KBM-7 (cell line): ENCODE measurements at regions not wholly inside any gene's neighbourhood (a gene's known extent, or its start where the extent isn't known, plus 50 kb on each side); places are given as distances from the start of the nearest gene placed in this dataset.

ENCODE experiments used
- DNase-seq: peaks from one replicate; pipeline ENCODE4 v3.0.0-alpha.2; 2015
- in situ Hi-C: fragments of 300-500 bp; cut with MboI; formaldehyde crosslinking; loops from 2 replicates; pipeline ENCODE4 v1.14.3; 2020; ENCODE audit warnings: low sequenced_read_pairs, low pct_unique_long_range_greater_than_20kb, mixed read lengths

DNA sequence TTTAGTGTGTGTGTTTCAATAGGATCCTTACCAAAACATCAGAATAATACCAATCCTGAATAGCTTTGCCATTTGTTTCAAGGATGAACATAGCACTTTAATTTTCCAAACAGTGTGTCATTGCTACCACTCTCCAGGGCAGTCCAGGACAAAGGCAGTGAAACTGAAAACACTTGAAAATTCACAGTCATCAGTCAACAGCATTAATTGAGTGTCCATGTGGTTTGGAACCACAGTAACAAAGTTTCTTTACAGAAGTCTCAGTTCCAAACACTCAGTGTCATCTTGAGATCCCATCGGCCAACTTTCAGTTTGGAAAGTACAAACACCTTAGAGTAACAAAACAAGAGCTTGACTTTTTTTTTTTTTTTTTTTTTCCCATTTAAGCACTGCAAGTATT, 228.4 kb upstream of the SOX5 start:
- in situ Hi-C loops: no loop called here
- DNase-seq: no peak

- in situ Hi-C loops: no loop called here
- no peak for DNase-seq
Observed at GRCh38 chr12:24175929-24176328, 226.5 kb upstream of the SOX5 start.

GRCh38 chr12:24175284-24175683, 225.8 kb upstream of the SOX5 start:
- in situ Hi-C loops: no loop called here
- DNase-seq: no peak

GRCh38 chr12:24173067-24173466, 223.6 kb upstream of the SOX5 start:
- in situ Hi-C loops: no loop called here
- DNase-seq: no peak

DNA sequence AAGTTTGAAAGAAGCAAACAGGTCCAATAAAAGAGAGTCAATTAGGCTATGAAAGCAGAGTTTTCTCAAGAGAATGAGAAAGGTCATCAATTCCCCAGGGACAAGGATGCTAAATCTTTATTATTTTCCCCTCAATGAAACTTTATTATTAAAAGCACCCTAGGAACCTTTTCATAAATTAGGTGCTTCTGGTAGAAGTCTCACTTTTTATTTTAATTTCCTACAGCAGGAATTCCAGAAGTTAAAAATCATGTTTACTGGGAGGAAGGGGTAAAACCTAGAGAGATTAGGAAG, 223.2 kb upstream of the SOX5 start:
- in situ Hi-C loops: no loop called here
- no peak for DNase-seq

GRCh38 chr12:24172031-24172772, 222.7 kb upstream of the SOX5 start:
- in situ Hi-C loops: no loop called here

GRCh38 chr12:24155042-24155441, 205.6 kb upstream of the SOX5 start:
- in situ Hi-C loops: no loop called here
- no peak for DNase-seq

More at GRCh38 chr12:24172031-24172772, 222.7 kb upstream of the SOX5 start:
- DNase-seq: no peak

DNA sequence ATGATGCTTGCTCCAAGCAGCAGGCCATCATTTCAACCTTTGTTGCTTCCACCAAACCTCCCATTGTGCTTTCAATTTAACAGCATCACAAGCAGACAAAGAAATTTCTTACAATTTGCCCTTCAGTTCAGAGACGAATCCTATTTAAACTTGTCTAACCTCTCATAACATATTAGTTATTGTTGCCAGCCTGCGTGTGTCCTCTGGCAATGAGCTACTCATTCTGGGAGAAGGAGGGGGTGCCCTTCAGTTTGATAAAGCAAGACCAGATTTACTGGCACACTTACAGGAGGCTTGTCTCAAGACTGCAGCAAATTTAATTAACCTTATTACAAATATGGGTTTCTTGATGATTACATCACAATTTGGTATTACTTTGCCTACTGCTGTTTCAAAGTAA, 203.6 kb upstream of the SOX5 start:
- in situ Hi-C loops: no loop called here

GRCh38 chr12:24152270-24152669, 202.8 kb upstream of the SOX5 start:
- in situ Hi-C loops: no loop called here
- no peak for DNase-seq

More for the DNA sequence above, 203.6 kb upstream of the SOX5 start:
- no peak for DNase-seq

DNA sequence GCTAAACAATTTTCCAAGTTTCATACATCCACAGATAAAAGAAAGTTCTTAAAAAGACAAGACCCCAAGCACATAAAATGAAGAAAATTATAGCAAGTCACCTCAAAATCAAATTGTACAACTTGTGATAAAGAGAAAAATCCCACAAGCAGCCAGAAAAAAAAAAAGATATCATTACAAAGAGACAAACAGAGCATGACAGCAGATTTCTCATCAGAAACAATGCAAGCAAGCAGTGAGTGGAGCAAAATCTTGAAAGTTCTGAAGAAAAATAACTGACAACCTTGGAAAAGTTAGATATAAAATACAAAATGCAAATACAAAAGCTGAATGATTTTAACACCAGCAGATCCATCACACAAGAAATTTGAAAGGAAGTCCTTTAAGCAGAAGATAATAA, 194.5 kb upstream of the SOX5 start:
- in situ Hi-C loops: no loop called here
- DNase-seq: no peak

DNA sequence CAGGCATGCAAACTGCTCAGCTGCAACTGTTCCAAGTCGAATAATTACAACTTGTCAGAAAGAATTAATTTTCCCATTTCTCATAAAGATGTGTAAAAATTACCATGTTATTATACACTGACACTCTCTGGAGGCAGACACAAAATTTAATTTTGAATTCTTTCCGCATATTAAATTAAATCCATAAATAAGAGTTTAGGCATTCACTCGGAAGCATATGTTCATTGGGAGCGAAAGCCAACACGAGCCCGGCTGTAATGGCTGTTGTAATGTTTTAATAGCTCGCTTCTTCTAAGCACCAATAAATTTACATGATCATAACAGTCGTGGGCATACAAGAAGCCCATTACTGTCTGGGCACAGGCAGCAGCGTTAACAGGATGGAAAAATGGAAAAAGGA, 189.6 kb upstream of the SOX5 start:
- in situ Hi-C loops: no loop called here
- no peak for DNase-seq

GRCh38 chr12:24138041-24138440, 188.6 kb upstream of the SOX5 start:
- in situ Hi-C loops: no loop called here
- DNase-seq: no peak

DNA sequence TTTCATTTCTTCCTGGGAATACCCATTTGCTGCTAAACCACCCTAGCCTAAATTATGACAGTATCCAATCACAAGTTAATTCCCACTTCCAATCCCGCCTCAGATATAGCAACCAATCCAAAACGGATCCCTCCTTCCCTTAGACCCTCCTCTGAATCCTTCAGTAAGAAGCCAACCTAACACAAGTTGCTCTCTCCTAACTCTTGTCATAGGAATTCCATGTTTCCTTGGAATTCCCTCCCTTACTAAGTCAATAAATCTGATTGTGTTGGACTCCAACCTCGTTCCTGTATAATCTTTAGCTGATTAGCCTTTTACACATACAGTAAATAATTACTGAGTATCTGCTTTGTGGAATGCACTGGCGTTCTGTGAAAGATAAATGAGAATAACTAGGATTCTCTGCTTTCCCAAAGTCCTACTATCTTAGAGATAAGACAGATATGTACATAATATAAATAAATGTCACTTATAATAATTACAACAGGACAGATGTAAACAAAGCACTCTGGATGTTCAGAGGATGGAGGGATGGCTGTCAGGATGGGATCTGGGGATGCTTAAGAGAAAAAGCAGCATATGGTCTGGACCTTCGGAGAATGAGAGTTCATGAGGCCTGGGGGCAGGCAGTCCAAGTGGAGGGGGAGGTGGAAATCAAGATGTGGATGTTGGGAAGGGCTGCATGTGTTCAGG, 185.8 kb upstream of the SOX5 start:
- in situ Hi-C loops: no loop called here

DNA sequence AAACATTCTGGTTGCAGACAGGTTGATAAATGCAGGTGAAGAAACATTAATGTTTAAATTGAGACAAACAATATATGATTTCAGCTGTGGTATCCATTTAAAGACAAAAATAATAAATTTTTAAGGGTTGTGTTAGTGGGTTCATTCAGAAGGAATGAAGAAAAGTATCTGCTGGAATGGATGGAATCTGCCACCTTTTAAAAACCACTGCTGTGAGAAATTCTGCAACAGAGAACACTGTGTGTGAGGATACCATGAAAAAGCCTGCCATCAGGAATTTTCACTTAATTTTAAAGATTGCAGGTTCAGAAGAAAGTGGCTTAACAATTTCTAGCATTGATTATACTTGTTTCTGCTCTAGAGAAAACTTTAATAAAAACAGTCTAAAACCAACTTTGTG, 184.6 kb upstream of the SOX5 start:
- in situ Hi-C loops: no loop called here
- no peak for DNase-seq

More for the DNA sequence above, 185.8 kb upstream of the SOX5 start:
- DNase-seq: no peak

DNA sequence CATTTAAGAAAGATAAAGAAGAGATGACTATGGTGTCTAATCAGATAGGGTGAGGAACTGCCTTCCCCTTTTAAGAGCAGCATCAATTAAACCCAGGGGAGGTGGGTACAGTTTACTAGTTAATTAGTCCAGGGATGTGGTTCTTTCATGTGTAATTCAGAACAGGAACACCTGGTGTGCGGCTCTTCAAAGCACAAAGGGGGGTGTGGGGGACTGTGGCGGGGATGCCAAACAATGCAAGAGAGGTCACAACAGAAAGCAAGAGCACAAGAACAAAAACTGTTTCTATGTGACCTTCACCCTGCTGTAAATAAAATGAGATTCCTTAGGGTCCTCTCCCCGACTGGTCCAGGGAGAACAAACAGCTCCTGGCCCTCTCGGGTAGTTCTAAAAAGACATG, 183.9 kb upstream of the SOX5 start:
- DNase-seq: no peak
- in situ Hi-C loops: no loop called here

DNA sequence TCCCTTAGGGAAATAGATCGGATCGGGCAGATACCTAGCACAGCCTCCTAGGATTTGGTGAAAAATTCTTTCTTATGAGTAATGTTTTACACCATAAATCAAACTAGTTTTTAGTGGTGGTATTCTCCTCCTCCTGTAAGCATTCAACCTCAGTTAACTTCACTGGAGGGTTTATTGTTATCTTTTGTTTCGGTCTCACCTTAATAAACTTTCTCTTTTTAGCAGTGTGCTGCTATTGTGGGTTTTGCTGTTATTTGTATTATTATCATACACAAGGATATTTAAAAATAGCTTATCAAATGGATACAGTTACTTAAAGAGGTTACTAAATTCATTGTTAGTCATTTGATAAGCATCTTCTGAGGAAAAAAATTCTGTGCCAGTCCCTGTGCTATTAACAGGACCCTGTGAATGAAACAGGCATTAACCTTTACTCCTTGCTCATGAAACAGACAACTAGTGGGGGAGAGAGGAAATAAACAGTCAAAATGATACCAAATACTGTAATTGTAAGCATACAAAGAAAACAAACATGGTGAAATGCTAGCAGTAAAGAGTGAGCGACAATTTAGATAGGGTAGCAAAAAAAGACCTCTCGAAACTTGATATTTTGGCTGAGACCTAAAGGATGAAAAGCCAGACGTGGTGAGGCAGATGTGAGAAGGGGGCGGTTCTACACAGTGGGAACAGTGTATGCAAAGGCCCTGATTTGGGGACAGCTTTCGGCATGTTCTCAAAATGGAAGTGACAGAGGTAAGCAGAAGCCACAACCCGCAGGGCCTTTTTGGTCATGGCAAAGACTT, 178.7 kb upstream of the SOX5 start:
- no peak for DNase-seq

GRCh38 chr12:24125280-24125679, 175.8 kb upstream of the SOX5 start:
- in situ Hi-C loops: no loop called here
- DNase-seq: no peak

More for the DNA sequence above, 178.7 kb upstream of the SOX5 start:
- in situ Hi-C loops: no loop called here

DNA sequence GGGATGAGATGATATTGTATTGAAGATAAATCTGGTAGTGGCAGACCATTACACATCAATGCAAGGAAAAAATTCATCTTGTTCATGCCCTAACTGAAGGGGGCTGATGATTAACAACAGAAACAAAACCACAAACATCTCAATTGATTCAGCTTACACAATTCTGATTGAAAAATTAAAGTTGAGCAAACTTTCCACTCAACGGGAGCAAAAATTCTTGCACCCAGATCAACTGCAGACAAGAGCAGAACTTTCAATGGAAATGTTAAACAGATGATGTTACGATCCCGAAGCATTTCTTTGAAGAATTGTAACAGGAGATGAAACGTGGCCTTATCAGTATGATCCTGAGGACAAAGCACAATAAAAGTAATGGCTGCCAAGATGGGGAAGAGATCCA, 172.4 kb upstream of the SOX5 start:
- in situ Hi-C loops: no loop called here
- DNase-seq: no peak

- DNase-seq: no peak
- in situ Hi-C loops: no loop called here
Observed at GRCh38 chr12:24118668-24119067, 169.2 kb upstream of the SOX5 start.

- in situ Hi-C loops: no loop called here
- no peak for DNase-seq
Observed at GRCh38 chr12:24116548-24116947, 167.1 kb upstream of the SOX5 start.
